K562 (cell line): ENCODE measurements at regions not wholly inside any gene's neighbourhood (a gene's known extent, or its start where the extent isn't known, plus 50 kb on each side); places are given as distances from the start of the nearest gene placed in this dataset.
A peak's percentile ranks its signal among the peaks of the same experiment; 100 is the strongest.

Source experiments
- C11orf30 ChIP-seq: fragments of 450-650 bp; IDR thresholded peaks from 2 replicates; pipeline ENCODE4 v1.6.1; 2016; ENCODE audit warnings: low read depth, mild to moderate bottlenecking
- ILF3 ChIP-seq: fragments of 450-650 bp; IDR thresholded peaks from 2 replicates; pipeline ENCODE4 v1.6.1; 2018; ENCODE audit warnings: antibody characterized with exemption, mild to moderate bottlenecking, moderate library complexity, borderline replicate concordance
- KLF10 ChIP-seq: fragments of 250-450 bp; sonication (Bioruptor Pico); IDR thresholded peaks from 2 replicates; pipeline ENCODE4 v1.6.1; 2021; ENCODE audit warnings: matching md5 sums
- MAFK ChIP-seq: IDR thresholded peaks from 2 replicates; pipeline ENCODE4 v1.6.1; 2011; ENCODE audit warnings: low read length, improper control_type of control experiment
- SAFB ChIP-seq: fragments of 200-400 bp; formaldehyde crosslinking; IDR thresholded peaks from 2 replicates; pipeline ENCODE4 v1.6.1; 2017; ENCODE audit warnings: low read depth, low read length, borderline replicate concordance
- ZNF444 ChIP-seq: fragments of 250-450 bp; sonication (Bioruptor Pico); IDR thresholded peaks from 2 replicates; pipeline ENCODE4 v1.4.0; 2020; ENCODE audit warnings: mild to moderate bottlenecking, moderate library complexity
- TF ChIP-seq, protein P1 (sequence below): fragments of 250-450 bp; sonication (Bioruptor Pico); IDR thresholded peaks from 2 replicates; pipeline ENCODE4 v1.4.0; 2020
- TF ChIP-seq, protein P2 (sequence below): fragments of 250-450 bp; sonication (Bioruptor Pico); IDR thresholded peaks from 2 replicates; pipeline ENCODE4 v1.9.0; 2021; ENCODE audit warnings: mild to moderate bottlenecking, inconsistent platforms
- TF ChIP-seq, protein P3 (sequence below): fragments of 450-650 bp; IDR thresholded peaks from 2 replicates; pipeline ENCODE4 v1.6.1; 2016; ENCODE audit warnings: mild to moderate bottlenecking
- TF ChIP-seq, protein P4 (sequence below): fragments of 250-450 bp; sonication (Bioruptor Pico); IDR thresholded peaks from 2 replicates; pipeline ENCODE4 v1.5.0; 2020; ENCODE audit warnings: mild to moderate bottlenecking
- TF ChIP-seq, protein P5 (sequence below): fragments of 200-800 bp; sonication (Bioruptor generic); IDR thresholded peaks from 2 replicates; pipeline ENCODE4 v1.6.1; 2017; ENCODE audit warnings: missing genetic modification characterization, missing compliant biosample characterization
- TF ChIP-seq, protein P6 (sequence below): fragments of 250-450 bp; sonication (Bioruptor Pico); IDR thresholded peaks from 2 replicates; pipeline ENCODE4 v1.5.1; 2021; ENCODE audit warnings: mild to moderate bottlenecking

DNA sequence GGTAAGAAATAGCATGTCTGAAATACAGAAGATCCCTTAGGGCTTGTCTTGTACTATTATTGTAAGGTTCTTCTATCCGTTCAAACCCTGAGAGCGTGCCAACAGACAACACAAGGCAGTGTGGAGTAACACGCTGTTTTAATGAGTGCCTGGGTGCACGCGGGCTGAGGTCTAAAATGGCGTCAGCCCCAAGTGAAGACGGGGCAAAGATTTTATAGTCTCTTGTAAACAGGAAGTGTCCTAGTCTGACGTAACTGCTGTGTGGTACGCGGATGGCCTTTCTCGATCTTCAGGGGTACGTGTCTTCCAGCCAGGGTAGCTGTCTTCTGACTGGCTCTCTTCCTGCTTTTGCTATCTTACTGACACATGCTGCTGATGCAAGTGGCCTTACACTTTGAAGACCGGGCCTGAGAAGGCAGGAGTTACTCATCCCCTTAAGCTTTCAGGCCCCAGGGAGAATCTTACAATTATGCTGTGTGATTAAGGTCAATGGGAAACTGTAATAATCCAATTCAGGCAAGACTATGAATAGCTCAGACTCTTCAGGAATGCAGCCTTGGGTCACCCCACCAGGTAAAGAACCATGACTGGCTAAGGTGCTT, 1812.0 kb upstream of the CDH9 start (continued):
- TF ChIP-seq, protein P1, sequence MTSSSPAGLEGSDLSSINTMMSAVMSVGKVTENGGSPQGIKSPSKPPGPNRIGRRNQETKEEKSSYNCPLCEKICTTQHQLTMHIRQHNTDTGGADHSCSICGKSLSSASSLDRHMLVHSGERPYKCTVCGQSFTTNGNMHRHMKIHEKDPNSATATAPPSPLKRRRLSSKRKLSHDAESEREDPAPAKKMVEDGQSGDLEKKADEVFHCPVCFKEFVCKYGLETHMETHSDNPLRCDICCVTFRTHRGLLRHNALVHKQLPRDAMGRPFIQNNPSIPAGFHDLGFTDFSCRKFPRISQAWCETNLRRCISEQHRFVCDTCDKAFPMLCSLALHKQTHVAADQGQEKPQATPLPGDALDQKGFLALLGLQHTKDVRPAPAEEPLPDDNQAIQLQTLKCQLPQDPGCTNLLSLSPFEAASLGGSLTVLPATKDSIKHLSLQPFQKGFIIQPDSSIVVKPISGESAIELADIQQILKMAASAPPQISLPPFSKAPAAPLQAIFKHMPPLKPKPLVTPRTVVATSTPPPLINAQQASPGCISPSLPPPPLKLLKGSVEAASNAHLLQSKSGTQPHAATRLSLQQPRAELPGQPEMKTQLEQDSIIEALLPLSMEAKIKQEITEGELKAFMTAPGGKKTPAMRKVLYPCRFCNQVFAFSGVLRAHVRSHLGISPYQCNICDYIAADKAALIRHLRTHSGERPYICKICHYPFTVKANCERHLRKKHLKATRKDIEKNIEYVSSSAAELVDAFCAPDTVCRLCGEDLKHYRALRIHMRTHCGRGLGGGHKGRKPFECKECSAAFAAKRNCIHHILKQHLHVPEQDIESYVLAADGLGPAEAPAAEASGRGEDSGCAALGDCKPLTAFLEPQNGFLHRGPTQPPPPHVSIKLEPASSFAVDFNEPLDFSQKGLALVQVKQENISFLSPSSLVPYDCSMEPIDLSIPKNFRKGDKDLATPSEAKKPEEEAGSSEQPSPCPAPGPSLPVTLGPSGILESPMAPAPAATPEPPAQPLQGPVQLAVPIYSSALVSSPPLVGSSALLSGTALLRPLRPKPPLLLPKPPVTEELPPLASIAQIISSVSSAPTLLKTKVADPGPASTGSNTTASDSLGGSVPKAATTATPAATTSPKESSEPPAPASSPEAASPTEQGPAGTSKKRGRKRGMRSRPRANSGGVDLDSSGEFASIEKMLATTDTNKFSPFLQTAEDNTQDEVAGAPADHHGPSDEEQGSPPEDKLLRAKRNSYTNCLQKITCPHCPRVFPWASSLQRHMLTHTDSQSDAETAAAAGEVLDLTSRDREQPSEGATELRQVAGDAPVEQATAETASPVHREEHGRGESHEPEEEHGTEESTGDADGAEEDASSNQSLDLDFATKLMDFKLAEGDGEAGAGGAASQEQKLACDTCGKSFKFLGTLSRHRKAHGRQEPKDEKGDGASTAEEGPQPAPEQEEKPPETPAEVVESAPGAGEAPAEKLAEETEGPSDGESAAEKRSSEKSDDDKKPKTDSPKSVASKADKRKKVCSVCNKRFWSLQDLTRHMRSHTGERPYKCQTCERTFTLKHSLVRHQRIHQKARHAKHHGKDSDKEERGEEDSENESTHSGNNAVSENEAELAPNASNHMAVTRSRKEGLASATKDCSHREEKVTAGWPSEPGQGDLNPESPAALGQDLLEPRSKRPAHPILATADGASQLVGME (CRISPR knock-in tag) = no peak
- no peak for TF ChIP-seq ZNF444
- TF ChIP-seq SAFB = no peak
- TF ChIP-seq, protein P2, sequence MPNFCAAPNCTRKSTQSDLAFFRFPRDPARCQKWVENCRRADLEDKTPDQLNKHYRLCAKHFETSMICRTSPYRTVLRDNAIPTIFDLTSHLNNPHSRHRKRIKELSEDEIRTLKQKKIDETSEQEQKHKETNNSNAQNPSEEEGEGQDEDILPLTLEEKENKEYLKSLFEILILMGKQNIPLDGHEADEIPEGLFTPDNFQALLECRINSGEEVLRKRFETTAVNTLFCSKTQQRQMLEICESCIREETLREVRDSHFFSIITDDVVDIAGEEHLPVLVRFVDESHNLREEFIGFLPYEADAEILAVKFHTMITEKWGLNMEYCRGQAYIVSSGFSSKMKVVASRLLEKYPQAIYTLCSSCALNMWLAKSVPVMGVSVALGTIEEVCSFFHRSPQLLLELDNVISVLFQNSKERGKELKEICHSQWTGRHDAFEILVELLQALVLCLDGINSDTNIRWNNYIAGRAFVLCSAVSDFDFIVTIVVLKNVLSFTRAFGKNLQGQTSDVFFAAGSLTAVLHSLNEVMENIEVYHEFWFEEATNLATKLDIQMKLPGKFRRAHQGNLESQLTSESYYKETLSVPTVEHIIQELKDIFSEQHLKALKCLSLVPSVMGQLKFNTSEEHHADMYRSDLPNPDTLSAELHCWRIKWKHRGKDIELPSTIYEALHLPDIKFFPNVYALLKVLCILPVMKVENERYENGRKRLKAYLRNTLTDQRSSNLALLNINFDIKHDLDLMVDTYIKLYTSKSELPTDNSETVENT (CRISPR knock-in tag) = no peak
- no peak for TF ChIP-seq KLF10 (CRISPR knock-in tag)
- no peak for TF ChIP-seq C11orf30
- no peak for TF ChIP-seq MAFK
- TF ChIP-seq, protein P3, sequence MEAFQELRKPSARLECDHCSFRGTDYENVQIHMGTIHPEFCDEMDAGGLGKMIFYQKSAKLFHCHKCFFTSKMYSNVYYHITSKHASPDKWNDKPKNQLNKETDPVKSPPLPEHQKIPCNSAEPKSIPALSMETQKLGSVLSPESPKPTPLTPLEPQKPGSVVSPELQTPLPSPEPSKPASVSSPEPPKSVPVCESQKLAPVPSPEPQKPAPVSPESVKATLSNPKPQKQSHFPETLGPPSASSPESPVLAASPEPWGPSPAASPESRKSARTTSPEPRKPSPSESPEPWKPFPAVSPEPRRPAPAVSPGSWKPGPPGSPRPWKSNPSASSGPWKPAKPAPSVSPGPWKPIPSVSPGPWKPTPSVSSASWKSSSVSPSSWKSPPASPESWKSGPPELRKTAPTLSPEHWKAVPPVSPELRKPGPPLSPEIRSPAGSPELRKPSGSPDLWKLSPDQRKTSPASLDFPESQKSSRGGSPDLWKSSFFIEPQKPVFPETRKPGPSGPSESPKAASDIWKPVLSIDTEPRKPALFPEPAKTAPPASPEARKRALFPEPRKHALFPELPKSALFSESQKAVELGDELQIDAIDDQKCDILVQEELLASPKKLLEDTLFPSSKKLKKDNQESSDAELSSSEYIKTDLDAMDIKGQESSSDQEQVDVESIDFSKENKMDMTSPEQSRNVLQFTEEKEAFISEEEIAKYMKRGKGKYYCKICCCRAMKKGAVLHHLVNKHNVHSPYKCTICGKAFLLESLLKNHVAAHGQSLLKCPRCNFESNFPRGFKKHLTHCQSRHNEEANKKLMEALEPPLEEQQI = 0 out of 2 replicates have a peak, but pooled peaks have one; percentile 32
- TF ChIP-seq, protein P4, sequence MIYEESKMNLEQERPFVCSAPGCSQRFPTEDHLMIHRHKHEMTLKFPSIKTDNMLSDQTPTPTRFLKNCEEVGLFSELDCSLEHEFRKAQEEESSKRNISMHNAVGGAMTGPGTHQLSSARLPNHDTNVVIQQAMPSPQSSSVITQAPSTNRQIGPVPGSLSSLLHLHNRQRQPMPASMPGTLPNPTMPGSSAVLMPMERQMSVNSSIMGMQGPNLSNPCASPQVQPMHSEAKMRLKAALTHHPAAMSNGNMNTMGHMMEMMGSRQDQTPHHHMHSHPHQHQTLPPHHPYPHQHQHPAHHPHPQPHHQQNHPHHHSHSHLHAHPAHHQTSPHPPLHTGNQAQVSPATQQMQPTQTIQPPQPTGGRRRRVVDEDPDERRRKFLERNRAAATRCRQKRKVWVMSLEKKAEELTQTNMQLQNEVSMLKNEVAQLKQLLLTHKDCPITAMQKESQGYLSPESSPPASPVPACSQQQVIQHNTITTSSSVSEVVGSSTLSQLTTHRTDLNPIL = no peak
- TF ChIP-seq, protein P5, sequence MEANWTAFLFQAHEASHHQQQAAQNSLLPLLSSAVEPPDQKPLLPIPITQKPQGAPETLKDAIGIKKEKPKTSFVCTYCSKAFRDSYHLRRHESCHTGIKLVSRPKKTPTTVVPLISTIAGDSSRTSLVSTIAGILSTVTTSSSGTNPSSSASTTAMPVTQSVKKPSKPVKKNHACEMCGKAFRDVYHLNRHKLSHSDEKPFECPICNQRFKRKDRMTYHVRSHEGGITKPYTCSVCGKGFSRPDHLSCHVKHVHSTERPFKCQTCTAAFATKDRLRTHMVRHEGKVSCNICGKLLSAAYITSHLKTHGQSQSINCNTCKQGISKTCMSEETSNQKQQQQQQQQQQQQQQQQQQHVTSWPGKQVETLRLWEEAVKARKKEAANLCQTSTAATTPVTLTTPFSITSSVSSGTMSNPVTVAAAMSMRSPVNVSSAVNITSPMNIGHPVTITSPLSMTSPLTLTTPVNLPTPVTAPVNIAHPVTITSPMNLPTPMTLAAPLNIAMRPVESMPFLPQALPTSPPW (CRISPR knock-in tag) = no peak
- TF ChIP-seq ILF3 = no peak
- TF ChIP-seq, protein P6, sequence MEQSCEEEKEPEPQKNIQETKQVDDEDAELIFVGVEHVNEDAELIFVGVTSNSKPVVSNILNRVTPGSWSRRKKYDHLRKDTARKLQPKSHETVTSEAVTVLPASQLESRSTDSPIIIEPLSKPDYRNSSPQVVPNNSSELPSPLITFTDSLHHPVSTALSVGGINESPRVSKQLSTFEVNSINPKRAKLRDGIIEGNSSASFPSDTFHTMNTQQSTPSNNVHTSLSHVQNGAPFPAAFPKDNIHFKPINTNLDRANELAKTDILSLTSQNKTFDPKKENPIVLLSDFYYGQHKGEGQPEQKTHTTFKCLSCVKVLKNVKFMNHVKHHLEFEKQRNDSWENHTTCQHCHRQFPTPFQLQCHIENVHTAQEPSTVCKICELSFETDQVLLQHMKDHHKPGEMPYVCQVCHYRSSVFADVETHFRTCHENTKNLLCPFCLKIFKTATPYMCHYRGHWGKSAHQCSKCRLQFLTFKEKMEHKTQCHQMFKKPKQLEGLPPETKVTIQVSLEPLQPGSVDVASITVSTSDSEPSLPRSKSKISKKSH (CRISPR knock-in tag) = no peak
